CD14-positive monocyte (primary cell): ENCODE measurements at regions not wholly inside any gene's neighbourhood (a gene's known extent, or its start where the extent isn't known, plus 50 kb on each side); places are given as distances from the start of the nearest gene placed in this dataset.

Source experiments
- DNase-seq, 3 donors: peaks; one replicate each; pipeline ENCODE4 v3.0.0-alpha.2; 2011 to 2022
- H2AFZ ChIP-seq: 2 replicates; pipeline ENCODE4 v1.6.0; 2012; ENCODE audit warnings: mild to moderate bottlenecking, low read depth, low read length, inconsistent platforms; ENCODE audit not compliant: insufficient read depth, poor library complexity, severe bottlenecking
- H3K27ac ChIP-seq, 2 donors: 1 replicate in 1 of 2; 2 replicates in 1 of 2; pipeline ENCODE4 v1.5.1; 2012 to 2013; ENCODE audit warnings: low read length in 2 of 2, control low read depth in 1 of 2, inconsistent platforms in 1 of 2, low read depth in 1 of 2, mild to moderate bottlenecking in 1 of 2
- H3K27me3 ChIP-seq, 2 donors: one replicate each; pipeline versions ENCODE4 v1.6.0 to v1.6.1; 2011 to 2013; ENCODE audit warnings: low read length in 2 of 2; ENCODE audit not compliant: control insufficient read depth in 2 of 2, insufficient read depth in 2 of 2
- H3K36me3 ChIP-seq, 2 donors: replicated peaks in 1 of 2; 1 replicate in 1 of 2; 2 replicates in 1 of 2; pipeline versions ENCODE4 v1.5.1 to v1.6.1; 2012 to 2013; ENCODE audit warnings: low read length in 2 of 2, control low read depth in 1 of 2, inconsistent platforms in 1 of 2, mild to moderate bottlenecking in 1 of 2; ENCODE audit not compliant: insufficient read depth in 2 of 2, control insufficient read depth in 1 of 2
- H3K4me1 ChIP-seq, 2 donors: 1 replicate in 1 of 2; 2 replicates in 1 of 2; pipeline versions ENCODE4 v1.5.1 to v1.6.1; 2012 to 2013; ENCODE audit warnings: low read length in 2 of 2, control low read depth in 1 of 2, inconsistent platforms in 1 of 2, mild to moderate bottlenecking in 1 of 2, moderate library complexity in 1 of 2; ENCODE audit not compliant: insufficient read depth in 2 of 2, control insufficient read depth in 1 of 2
- H3K4me2 ChIP-seq: replicated peaks from 2 replicates; pipeline ENCODE3; 2012; ENCODE audit warnings: low read length, moderate library complexity, mild to moderate bottlenecking; ENCODE audit not compliant: poor library complexity, severe bottlenecking; ENCODE audit errors: extremely low read depth
- H3K4me3 ChIP-seq, 3 experiments: fragments of 200-600 bp in 1 of 3; sonication (generic) in 1 of 3; replicated peaks in 1 of 3; 1 replicate in 2 of 3; 2 replicates in 1 of 3; pipeline ENCODE4 v1.5.1; 2011 to 2013; ENCODE audit warnings: low read length in 3 of 3, mild to moderate bottlenecking in 3 of 3, control low read depth in 2 of 3, low read depth in 2 of 3, inconsistent platforms in 1 of 3, moderate library complexity in 1 of 3
- H3K79me2 ChIP-seq: 2 replicates; pipeline ENCODE4 v1.6.0; 2012; ENCODE audit warnings: mild to moderate bottlenecking, control low read depth, inconsistent platforms, low read length, moderate library complexity; ENCODE audit not compliant: insufficient read depth
- H3K9ac ChIP-seq: 2 replicates; pipeline ENCODE4 v1.6.0; 2017; ENCODE audit warnings: low read length, mild to moderate bottlenecking; ENCODE audit not compliant: insufficient read depth, poor library complexity, severe bottlenecking
- H3K9me3 ChIP-seq, 2 donors: replicated peaks in 1 of 2; 1 replicate in 1 of 2; 2 replicates in 1 of 2; pipeline versions ENCODE4 v1.5.1 to v1.6.1; 2012 to 2013; ENCODE audit warnings: low read length in 2 of 2, control low read depth in 1 of 2; ENCODE audit not compliant: control insufficient read depth in 1 of 2, insufficient read depth in 1 of 2
- H4K20me1 ChIP-seq: 2 replicates; pipeline ENCODE4 v1.6.0; 2012; ENCODE audit warnings: mild to moderate bottlenecking, low read length, control low read depth, moderate library complexity; ENCODE audit not compliant: insufficient read depth
- H3K27ac Mint-ChIP-seq, 7 donors: one replicate each; pipeline ENCODE4 v1.8.0; 2020; ENCODE audit warnings: mild to moderate bottlenecking in 7 of 7, mixed read lengths in 7 of 7, moderate library complexity in 6 of 7, inconsistent platforms in 2 of 7
- H3K27me3 Mint-ChIP-seq, 3 donors: one replicate each; pipeline ENCODE4 v1.8.0; 2021 to 2022; ENCODE audit warnings: low read depth in 3 of 3, mild to moderate bottlenecking in 3 of 3, mixed read lengths in 3 of 3, moderate library complexity in 3 of 3, inconsistent platforms in 1 of 3
- H3K36me3 Mint-ChIP-seq, 2 donors: one replicate each; pipeline ENCODE4 v1.8.0; 2020; ENCODE audit warnings: mixed read lengths in 2 of 2, inconsistent platforms in 1 of 2, mild to moderate bottlenecking in 1 of 2
- H3K4me1 Mint-ChIP-seq: one replicate; pipeline ENCODE4 v1.8.0; 2020; ENCODE audit warnings: mild to moderate bottlenecking, mixed read lengths
- H3K4me3 Mint-ChIP-seq, 2 donors: one replicate each; pipeline ENCODE4 v1.8.0; 2020; ENCODE audit warnings: mild to moderate bottlenecking in 2 of 2, mixed read lengths in 2 of 2, moderate library complexity in 1 of 2
- H3K9me3 Mint-ChIP-seq, 7 donors: one replicate each; pipeline ENCODE4 v1.8.0; 2020 to 2022; ENCODE audit warnings: mixed read lengths in 7 of 7, mild to moderate bottlenecking in 6 of 7, moderate library complexity in 6 of 7, inconsistent platforms in 2 of 7
- WGBS: methylation state at CpG from one replicate; pipeline ENCODE4 v1.1.5; 2013; ENCODE audit warnings: missing lambda C conversion rate; ENCODE audit not compliant: insufficient coverage; 5-methylcytosine and 5-hydroxymethylcytosine counted together
- intact Hi-C, 2 donors: fragments of 100-400 bp; cut with micrococcal nuclease; formaldehyde crosslinking; loops; one replicate each; pipeline versions ENCODE4 v1.15.0 to v1.15.1; 2023
- TF ChIP-seq, protein P1 (sequence below): fragments of 200-600 bp; IDR thresholded peaks from one replicate; pipeline ENCODE4 v1.8.0; 2022; ENCODE audit warnings: antibody characterized with exemption, mild to moderate bottlenecking

DNA sequence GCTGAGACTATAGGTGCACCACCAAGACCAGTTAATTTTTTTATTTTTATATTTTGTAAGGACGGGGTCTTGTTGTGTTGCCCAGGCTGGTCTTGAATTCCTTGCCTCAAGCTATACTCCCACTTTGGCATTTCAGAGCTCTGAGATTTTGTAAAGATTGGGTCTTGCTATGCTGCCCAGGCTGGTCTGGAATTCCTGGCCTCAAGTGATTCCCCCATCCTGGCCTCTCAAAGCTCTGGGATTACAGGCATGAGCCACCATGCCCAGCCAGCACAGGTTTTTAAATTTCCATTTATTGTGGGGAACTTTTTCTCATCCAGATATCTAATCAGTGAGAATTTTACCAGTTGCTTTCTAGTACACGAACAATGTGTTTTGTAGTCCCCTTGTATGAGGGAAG lies 156.1 kb upstream of the VLDLR start:
- Histone ChIP-seq H3K4me2 (no peak overlapping the region), H3K27me3 (no peaks in the 10 kb centered on the region), H3K9ac (no peak overlapping the region), H3K27ac (no peak overlapping the region), H3K79me2 (no peaks in the 10 kb centered on the region), H3K4me3 (no peak overlapping the region), H3K4me1 (no peaks in the 10 kb centered on the region), H3K36me3 (no peaks in the 10 kb centered on the region), H4K20me1 (no peaks in the 10 kb centered on the region), H2AFZ (no peak overlapping the region), H3K9me3 (no peaks in the 10 kb centered on the region)
- Mint-ChIP-seq H3K36me3 (no peaks in the 10 kb centered on the region), H3K27ac (no peak overlapping the region), H3K4me3 (no peak overlapping the region), H3K27me3 (no peaks in the 10 kb centered on the region), H3K4me1 (no peaks in the 10 kb centered on the region), H3K9me3 (peaks cover 0 to 6% (median 2%) of the 10 kb centered on the region in 7 donors)
- intact Hi-C loops, result no loop called here
- whole genome bisulfite sequencing, result no CpG with 5 or more reads among the region's 2 CpGs
- no peak for DNase-seq
- TF ChIP-seq, protein P1, sequence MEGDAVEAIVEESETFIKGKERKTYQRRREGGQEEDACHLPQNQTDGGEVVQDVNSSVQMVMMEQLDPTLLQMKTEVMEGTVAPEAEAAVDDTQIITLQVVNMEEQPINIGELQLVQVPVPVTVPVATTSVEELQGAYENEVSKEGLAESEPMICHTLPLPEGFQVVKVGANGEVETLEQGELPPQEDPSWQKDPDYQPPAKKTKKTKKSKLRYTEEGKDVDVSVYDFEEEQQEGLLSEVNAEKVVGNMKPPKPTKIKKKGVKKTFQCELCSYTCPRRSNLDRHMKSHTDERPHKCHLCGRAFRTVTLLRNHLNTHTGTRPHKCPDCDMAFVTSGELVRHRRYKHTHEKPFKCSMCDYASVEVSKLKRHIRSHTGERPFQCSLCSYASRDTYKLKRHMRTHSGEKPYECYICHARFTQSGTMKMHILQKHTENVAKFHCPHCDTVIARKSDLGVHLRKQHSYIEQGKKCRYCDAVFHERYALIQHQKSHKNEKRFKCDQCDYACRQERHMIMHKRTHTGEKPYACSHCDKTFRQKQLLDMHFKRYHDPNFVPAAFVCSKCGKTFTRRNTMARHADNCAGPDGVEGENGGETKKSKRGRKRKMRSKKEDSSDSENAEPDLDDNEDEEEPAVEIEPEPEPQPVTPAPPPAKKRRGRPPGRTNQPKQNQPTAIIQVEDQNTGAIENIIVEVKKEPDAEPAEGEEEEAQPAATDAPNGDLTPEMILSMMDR, result no peak

DNA sequence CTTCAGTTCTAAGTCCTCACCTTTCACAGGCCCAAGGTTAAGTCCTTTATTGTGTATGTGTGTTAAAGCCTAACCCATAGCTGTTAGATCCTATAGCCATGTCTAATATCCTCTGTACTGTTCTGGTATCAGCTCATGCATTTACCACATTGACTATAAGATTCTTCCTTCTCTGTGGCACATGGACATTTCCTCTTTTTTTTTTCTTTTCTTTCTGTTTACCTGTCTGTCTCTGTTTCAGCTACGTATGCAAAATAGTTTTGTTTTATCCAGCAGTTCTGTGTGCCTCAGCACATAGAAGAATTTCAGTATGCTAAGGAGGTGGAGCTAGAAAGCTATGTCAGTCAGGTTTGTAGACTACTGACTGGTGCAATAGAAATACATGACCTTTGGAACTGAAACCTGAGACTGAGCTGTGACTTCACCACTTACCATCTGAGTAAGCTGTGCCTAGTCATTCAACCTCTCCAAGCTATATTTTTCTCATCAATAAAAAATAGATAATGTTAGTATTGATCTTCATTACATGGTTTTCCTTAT lies 155.6 kb upstream of the VLDLR start:
- Histone ChIP-seq H3K27ac (no peak overlapping the region), H3K36me3 (no peaks in the 10 kb centered on the region), H3K4me1 (no peaks in the 10 kb centered on the region), H4K20me1 (no peaks in the 10 kb centered on the region), H3K4me2 (no peak overlapping the region), H2AFZ (no peak overlapping the region), H3K9ac (no peak overlapping the region), H3K9me3 (no peaks in the 10 kb centered on the region), H3K79me2 (no peaks in the 10 kb centered on the region), H3K27me3 (no peaks in the 10 kb centered on the region), H3K4me3 (no peak overlapping the region)
- peaks cover 0 to 6% (median 2%) of the 10 kb centered on the region in 7 donors for H3K9me3 Mint-ChIP-seq
- intact Hi-C loops, result no loop called here
- no peaks in the 10 kb centered on the region for H3K36me3 Mint-ChIP-seq
- no peaks in the 10 kb centered on the region for H3K27me3 Mint-ChIP-seq
- H3K4me1 Mint-ChIP-seq, result no peaks in the 10 kb centered on the region
- H3K4me3 Mint-ChIP-seq, result no peak overlapping the region
- TF ChIP-seq, protein P1, result no peak
- no CpG with 5 or more reads among the region's 1 CpG for WGBS
- DNase-seq, result no peak
- no peak overlapping the region for H3K27ac Mint-ChIP-seq
